ENCODE measurements at regions not wholly inside any gene's neighbourhood (a gene's known extent, or its start where the extent isn't known, plus 50 kb on each side); places are given as distances from the start of the nearest gene placed in this dataset.
"Not testable (repeated sequence)": the region's sequence is repeated elsewhere in the genome, so short reads cannot be mapped to it uniquely, and the experiment has no call there.

DNA sequence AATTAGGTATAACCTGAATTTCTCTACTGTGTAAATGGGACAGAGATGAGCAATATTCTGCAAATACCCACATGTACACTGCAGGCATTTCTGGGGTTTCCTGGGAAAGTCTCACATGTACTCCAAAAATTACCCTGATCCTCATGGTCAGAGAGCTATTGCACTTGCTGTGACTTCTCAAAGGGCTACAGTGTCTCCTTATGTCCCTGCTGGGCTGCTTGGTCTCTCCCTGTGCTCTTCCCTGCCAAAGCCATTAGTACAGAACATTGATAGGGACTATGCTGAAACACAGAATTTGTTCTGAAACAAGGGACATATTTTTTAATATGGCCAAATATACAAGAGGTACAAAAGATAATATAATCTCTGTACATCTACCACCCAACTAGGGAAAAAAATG lies 924.4 kb upstream of the NXPH2 start:
- DNase-seq (ENCODE audit: low read depth), result no peak

- no peak for DNase-seq (ENCODE audit: low read depth)
Observed at GRCh38 chr2:139694327-139694726, 914.1 kb upstream of the NXPH2 start.

DNA sequence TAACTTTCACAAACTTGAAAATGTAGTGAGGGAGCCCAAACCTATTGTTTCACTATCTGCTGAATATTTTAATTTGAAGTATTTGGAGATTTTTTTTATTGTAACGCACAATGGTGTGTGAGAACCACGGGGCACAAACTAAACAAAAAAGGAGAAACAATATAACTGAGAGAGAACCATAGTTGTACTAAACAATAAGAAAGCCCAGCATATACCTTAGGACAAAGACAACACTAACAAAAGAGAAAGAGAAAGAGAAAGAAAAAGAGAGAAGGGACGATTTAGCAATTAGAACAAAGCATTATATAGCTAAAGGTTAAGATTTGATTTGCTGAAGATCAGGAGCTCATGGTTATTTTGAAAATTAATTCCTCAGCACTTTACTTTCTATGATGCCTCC lies 906.0 kb upstream of the NXPH2 start:
- no peak for DNase-seq (ENCODE audit: low read depth)

DNA sequence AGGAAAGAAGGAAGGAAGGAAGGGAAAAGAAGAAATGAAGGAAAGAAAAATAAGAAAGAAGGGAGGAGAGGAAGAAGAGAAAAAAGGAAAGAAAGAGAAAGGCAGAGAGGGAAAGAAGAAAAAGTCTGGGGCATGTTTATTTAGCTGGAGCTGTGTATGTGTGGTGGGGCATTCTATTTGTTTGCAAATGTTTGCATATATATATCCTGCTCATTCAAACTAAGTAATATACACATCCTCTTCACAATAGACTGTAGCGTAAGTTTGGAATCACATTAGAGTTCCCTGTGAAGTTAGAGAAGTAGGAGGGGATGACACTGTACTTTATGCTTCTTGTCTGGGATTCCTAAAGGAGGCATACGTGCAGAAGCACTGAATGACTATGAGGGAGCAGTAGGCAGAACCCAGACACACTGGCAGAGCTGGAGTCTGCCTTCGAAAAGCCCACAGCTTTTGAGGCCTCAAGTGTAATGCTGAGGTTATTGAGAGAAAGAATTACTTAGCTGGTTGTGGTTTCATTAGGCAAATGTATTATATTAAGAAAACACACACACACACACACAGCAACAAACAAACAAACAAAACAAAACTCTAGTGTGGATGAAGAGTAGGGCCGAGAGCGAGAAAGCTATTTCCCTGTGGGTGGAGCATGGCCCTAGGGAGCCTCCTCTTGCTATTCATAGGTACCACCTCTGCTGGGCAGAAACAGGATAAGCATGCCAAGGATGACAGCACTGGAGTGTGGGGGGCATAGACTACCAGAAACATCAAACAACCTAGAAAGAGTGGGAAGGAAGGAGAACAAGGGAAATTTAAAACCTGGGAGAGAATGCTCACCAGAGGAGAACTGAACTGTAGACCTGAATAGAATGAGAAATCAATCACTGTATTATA lies 905.1 kb upstream of the NXPH2 start:
- DNase-seq (ENCODE audit: low read depth), result no peak

DNA sequence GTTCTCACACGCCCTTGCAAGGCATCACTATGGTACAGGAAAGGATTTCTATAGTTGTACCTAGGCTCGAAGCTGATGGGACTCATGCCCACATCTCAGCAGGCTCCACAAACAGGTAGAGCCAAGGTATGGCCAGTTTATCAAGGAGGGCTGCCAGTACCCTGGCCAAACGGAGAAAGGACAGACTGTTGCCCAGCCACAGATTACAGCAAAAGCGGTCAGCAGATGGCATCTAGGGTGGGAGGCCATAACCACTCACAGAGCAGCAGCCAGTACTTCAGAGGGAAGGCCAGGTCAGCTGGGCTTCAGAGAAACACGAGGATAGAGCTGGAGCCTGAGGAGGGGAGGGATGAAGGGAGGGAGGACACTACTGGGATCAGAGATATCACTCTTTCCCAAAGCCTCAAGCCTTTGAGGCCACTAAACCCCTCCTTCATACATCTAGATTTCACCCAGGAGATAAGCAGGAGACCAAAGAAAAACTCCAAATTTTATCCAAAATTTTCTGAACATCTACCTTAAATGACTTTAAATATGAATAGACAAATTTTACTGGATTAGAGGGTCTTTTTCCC lies 904.2 kb upstream of the NXPH2 start:
- DNase-seq (ENCODE audit: low read depth), result no peak

DNA sequence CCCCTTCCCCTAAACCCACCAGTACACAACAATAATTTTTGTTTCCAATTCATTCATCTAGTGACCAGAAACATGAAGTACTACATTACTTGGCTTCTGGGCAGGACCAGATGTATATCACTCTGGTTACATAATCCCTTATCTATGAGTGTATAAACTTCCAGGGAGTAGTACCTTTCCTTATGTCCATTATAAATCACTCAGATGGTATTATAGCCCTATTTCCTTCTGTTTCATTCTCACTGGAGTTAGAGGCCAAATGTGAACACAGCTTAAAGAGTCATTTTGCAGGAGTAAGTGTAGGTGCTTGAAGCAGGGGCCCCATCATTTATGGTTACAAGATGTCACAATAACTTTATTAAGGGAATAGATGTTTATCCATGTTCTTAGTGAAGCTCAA lies 894.4 kb upstream of the NXPH2 start:
- no peak for DNase-seq (ENCODE audit: low read depth)

DNA sequence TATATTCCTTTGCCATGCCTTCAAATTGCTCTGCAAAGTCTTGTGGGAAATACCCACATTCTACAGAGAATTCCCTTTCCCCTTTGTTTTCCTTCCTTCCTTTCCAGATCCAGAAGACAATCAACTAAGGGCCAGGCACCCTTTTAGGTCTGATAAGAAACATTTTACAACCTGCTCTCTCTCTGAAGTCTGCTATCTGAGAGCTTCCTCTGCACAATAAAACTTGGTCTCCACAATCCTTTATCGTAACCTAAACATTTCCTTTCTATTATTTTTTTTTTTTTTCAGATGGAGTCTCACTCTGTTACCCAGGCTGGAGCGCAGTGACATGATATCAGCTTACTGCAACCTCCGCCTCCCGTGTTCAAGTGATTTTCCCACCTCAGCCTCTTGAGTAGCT lies 893.3 kb upstream of the NXPH2 start:
- DNase-seq (ENCODE audit: low read depth), result not testable (repeated sequence)

- no peak for DNase-seq (ENCODE audit: low read depth)
Observed at GRCh38 chr2:139669675-139670074, 889.5 kb upstream of the NXPH2 start.

DNA sequence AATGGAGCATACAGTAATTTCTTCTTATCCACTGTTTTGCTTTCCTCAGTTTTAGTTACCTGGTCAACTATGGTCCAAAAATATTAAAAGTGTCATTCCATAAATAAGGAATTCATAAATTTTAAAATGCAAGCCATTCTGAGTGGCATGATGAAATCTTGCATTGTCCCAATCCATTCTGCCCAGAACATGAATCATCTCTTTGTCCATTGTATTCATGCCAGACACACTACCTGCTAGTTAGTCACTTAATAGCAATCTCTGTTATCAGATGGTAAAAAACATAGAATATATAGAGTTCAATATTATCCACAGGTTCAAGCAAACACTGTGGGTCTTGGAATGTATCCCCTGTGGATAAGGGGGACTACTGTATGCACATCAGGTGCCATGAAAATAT lies 872.2 kb upstream of the NXPH2 start:
- no peak for DNase-seq (ENCODE audit: low read depth)

DNA sequence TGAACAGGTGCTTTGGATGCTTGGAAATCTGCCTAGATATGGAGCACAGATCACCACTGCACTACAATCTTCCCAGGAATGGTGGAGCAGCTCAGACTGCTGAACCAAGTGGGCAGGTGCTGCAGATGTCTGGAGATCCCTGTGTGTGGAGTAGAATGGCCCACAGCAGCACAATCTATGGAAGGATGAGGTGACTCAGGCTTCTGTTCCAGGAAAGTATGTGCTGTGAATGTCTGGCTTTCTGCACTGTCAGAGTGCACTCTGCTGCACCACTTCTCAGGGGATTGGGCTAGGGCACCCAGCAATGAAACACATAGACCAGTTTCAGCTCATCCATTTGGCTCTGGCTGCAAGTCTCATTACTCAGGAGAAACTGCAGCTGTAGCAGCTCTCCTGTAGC lies 865.4 kb upstream of the NXPH2 start:
- DNase-seq (ENCODE audit: low read depth), result no peak

DNA sequence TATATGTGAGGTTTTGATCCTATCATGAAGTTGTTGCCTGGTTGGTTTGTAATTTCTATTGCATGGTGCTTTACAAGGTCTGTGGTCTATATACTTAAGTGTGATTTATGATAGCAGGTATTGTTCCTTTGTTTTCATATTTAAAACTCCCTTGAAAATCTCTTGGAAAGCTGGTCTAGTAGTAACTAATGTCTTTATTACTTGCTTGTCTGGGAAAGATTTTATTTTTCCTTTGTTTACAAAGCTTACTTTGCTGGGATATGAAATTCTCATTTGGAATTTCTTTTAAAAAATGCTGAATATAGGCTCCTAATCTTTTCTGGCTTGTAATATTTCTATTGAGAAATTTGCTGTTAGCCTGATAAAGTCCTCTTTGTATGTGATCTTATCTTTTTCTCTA lies 862.9 kb upstream of the NXPH2 start:
- DNase-seq (ENCODE audit: low read depth), result no peak

- no peak for DNase-seq (ENCODE audit: low read depth)
Observed at GRCh38 chr2:139631966-139632365, 851.8 kb upstream of the NXPH2 start.

- no peak for DNase-seq (ENCODE audit: low read depth)
Observed at GRCh38 chr2:139628931-139629330, 848.7 kb upstream of the NXPH2 start.

GRCh38 chr2:139626128-139626527 lies 845.9 kb upstream of the NXPH2 start:
- no peak for DNase-seq (ENCODE audit: low read depth)

DNA sequence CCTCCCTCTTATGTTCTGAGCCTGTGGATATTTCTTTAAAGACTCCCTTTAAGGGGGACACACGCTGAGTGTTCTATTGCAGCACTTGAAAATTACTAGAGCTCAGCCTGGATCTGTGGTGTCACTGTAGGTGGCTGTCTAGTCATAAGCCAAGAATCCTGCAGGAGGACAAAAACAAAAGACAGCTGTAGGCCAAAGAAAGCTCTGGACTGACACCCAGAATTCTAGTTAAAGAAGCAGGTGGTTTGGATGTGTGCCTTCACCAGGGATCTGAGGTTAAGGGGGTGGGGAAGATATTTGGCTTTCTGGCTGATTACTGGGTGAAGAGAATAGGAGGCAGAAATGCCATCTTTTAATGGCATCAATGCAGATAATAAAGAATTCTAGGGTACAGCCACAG lies 842.5 kb upstream of the NXPH2 start:
- DNase-seq (ENCODE audit: low read depth), result no peak

DNA sequence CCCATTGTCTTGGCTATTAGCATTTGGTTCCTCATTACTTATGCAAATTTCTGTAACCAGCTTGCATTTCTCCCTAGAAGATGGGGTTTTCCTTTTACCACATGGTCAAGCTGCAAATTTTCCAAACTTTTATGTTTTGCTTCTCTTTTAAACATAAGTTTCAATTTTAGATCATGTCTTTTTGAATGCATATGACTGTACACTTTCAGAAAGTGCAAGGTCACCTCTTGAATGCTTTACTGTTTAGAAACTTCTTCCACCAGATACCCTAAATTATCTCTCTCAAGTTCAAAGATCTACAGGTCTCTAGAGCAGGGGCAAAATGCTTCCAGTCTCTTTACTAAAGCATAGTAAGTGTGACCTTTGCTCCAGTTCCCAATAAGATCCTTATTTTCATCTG lies 837.6 kb upstream of the NXPH2 start:
- no peak for DNase-seq (ENCODE audit: low read depth)

GRCh38 chr2:139613264-139613663 lies 833.1 kb upstream of the NXPH2 start:
- DNase-seq (ENCODE audit: low read depth), result no peak

DNA sequence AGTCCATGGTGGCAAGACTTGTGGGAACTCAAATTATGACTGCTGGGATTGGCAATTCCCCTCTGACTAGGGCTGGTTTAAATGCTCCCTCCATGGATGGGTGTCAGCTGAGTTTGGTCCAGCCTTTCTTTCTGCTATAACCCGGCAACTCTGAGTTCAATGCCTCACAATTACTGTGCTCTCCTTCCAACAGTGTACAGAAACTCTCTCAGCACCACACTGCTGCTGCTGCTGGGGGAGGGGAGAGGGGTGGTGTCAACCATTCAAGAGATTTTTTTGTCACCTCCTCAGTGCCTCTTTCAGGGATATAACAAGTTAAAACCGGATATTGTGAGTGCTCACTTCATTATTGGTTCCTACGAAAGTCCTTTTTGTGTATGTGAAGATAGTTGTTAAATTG lies 830.3 kb upstream of the NXPH2 start:
- DNase-seq (ENCODE audit: low read depth), result no peak

- DNase-seq (ENCODE audit: low read depth), result no peak
Observed at GRCh38 chr2:139609109-139609508, 828.9 kb upstream of the NXPH2 start.

GRCh38 chr2:139605668-139606067 lies 825.5 kb upstream of the NXPH2 start:
- DNase-seq (ENCODE audit: low read depth), result no peak

- DNase-seq (ENCODE audit: low read depth), result no peak
Observed at GRCh38 chr2:139600166-139600565, 820.0 kb upstream of the NXPH2 start.

DNA sequence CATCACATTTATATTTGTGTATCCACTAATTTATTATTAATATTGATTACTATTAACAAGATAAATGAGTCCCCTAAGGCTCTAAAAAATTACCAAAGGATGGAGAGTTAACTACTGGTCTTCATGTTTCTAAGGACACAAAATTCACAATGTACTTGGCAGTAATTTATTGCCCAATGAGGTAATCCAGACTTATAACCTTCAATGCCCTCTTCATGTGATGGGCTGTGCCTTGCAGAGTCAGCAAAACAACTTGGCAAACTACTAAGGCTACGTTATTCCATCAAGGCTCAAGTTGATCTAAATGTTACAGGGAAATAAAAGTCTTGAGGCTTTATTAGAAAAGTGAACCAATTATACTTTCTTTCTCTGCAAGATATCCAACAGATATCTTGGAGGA lies 804.9 kb upstream of the NXPH2 start:
- no peak for DNase-seq (ENCODE audit: low read depth)

GRCh38 chr2:139574371-139574770 lies 794.2 kb upstream of the NXPH2 start:
- DNase-seq (ENCODE audit: low read depth), result no peak

DNA sequence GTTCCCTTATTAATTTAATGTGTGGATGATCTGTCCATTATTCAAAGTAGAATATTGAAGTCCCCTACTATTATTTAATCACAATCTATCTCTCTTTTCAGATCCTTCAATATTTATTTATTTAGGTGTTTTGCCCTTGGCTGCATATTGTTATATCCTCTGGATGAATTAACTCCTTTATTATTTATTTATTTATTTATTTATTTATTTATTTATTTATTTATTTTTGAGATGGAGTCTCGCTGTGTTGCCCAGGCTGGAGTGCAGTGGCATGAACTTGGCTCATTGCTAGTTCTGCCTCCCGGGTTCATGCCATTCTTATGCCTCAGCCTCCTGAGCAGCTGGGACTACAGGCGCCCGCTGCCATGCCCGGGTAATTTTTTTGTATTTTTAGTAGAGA lies 776.6 kb upstream of the NXPH2 start:
- no peak for DNase-seq (ENCODE audit: low read depth)

Data from amniotic epithelial cell (primary cell).